Vagina (tissue), 2 donors: ENCODE measurements at regions not wholly inside any gene's neighbourhood (a gene's known extent, or its start where the extent isn't known, plus 50 kb on each side); places are given as distances from the start of the nearest gene placed in this dataset.

Experiments
- POLR2A ChIP-seq, 2 donors: fragments of 450-650 bp; IDR thresholded peaks; one replicate each; pipeline ENCODE4 v1.6.1; 2017; ENCODE audit warnings: antibody characterized with exemption in 2 of 2, mild to moderate bottlenecking in 2 of 2, moderate library complexity in 2 of 2
- POLR2AphosphoS5 ChIP-seq, 2 donors: sonication (generic); formaldehyde crosslinking; IDR thresholded peaks; one replicate each; pipeline ENCODE4 v1.9.0; 2017; ENCODE audit warnings: antibody characterized with exemption in 2 of 2, mild to moderate bottlenecking in 2 of 2, low read depth in 1 of 2; ENCODE audit not compliant: insufficient read depth in 1 of 2
- TF ChIP-seq, protein P1 (sequence below), 3 experiments: fragments of 450-650 bp in 2 of 3; fragments of 200-600 bp in 1 of 3; sonication (generic) in 1 of 3; IDR thresholded peaks; one replicate each; pipeline ENCODE4 v1.5.1; 2017 to 2019; ENCODE audit warnings: antibody characterized with exemption in 3 of 3, mild to moderate bottlenecking in 2 of 3, moderate library complexity in 2 of 3

DNA sequence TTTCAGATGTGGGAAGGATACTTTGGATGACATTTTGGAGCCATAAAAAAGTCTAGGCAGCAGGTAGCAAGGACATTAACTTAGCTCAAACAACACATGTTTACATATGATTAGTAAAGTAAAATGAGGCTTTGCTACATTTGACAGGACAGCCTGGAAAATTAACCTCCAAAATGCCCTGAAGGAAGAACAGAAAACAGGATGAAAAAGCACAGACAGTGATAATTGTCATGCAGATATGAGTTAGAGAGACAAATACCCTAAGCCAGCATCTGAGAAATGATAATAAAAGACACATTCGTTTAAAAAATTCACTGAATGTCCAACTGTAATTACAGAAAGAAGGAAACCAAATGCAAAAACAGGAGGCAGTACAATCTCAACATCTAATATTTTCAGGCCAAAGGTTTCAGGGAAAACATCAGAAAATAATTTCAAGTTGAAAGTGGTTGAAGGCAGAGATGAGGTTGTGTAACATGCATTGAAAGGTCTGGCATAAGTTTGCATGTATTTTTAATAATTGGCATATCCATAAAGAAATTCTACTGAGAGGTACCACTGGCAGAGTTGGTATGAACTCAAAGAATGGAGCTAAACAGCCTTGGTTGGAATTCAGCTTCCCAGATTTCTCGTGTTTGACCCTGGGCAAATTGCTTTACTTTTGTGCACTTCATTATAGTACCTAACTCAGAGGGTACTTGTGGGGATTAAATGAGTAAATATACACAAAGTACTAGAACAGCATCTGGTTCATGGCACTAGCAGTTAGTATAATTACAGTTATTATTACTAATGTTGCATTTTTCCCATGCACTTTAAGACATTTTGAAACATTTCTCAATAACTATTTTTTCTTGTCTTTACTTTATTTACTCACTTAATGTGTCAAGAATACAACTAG, 54.4 kb upstream of the MAP9 start:
- TF ChIP-seq POLR2A (IDR thresholded peaks at IDR 0.05) (no peak), POLR2AphosphoS5 (IDR thresholded peaks at IDR 0.05; ENCODE audit: insufficient read depth in 1 of 2, low read depth in 1 of 2) (no peak)
- TF ChIP-seq, protein P1, sequence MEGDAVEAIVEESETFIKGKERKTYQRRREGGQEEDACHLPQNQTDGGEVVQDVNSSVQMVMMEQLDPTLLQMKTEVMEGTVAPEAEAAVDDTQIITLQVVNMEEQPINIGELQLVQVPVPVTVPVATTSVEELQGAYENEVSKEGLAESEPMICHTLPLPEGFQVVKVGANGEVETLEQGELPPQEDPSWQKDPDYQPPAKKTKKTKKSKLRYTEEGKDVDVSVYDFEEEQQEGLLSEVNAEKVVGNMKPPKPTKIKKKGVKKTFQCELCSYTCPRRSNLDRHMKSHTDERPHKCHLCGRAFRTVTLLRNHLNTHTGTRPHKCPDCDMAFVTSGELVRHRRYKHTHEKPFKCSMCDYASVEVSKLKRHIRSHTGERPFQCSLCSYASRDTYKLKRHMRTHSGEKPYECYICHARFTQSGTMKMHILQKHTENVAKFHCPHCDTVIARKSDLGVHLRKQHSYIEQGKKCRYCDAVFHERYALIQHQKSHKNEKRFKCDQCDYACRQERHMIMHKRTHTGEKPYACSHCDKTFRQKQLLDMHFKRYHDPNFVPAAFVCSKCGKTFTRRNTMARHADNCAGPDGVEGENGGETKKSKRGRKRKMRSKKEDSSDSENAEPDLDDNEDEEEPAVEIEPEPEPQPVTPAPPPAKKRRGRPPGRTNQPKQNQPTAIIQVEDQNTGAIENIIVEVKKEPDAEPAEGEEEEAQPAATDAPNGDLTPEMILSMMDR (IDR thresholded peaks at IDR 0.05) = no peak
